ENCODE measurements at regions not wholly inside any gene's neighbourhood (a gene's known extent, or its start where the extent isn't known, plus 50 kb on each side); places are given as distances from the start of the nearest gene placed in this dataset.

GRCh38 chr11:129729216-129729615, 86.4 kb upstream of the TMEM45B start:
- TF ChIP-seq CSRNP3 (CRISPR knock-in tag; IDR thresholded peaks at IDR 0.05), result no peak
- no peak for TF ChIP-seq SNAI2 (CRISPR knock-in tag; IDR thresholded peaks at IDR 0.05)
